ENCODE measurements at regions not wholly inside any gene's neighbourhood (a gene's known extent, or its start where the extent isn't known, plus 50 kb on each side); places are given as distances from the start of the nearest gene placed in this dataset.

DNA sequence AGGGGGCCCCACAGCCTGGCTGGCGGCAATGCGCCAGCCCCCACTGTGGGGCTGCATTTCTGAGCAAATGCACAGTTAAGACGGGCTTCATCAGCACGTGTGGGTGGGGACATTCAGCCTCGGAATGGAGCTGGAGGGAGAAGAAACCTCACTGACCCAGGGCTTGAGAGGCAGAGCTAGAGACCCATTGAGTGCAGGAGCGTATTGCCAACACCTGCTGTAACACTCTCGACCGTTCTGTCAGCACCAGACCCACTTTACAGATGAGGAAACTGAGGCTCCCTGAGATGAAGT lies 200.9 kb upstream of the RAB6C start:
- TF ChIP-seq, protein P1, sequence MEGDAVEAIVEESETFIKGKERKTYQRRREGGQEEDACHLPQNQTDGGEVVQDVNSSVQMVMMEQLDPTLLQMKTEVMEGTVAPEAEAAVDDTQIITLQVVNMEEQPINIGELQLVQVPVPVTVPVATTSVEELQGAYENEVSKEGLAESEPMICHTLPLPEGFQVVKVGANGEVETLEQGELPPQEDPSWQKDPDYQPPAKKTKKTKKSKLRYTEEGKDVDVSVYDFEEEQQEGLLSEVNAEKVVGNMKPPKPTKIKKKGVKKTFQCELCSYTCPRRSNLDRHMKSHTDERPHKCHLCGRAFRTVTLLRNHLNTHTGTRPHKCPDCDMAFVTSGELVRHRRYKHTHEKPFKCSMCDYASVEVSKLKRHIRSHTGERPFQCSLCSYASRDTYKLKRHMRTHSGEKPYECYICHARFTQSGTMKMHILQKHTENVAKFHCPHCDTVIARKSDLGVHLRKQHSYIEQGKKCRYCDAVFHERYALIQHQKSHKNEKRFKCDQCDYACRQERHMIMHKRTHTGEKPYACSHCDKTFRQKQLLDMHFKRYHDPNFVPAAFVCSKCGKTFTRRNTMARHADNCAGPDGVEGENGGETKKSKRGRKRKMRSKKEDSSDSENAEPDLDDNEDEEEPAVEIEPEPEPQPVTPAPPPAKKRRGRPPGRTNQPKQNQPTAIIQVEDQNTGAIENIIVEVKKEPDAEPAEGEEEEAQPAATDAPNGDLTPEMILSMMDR (IDR thresholded peaks at IDR 0.05) = no peak
- Histone ChIP-seq H3K4me3 (ENCODE audit: low read depth in 1 of 2, low read length in 1 of 2) (no peak overlapping the region), H3K27ac (no peak overlapping the region)

DNA sequence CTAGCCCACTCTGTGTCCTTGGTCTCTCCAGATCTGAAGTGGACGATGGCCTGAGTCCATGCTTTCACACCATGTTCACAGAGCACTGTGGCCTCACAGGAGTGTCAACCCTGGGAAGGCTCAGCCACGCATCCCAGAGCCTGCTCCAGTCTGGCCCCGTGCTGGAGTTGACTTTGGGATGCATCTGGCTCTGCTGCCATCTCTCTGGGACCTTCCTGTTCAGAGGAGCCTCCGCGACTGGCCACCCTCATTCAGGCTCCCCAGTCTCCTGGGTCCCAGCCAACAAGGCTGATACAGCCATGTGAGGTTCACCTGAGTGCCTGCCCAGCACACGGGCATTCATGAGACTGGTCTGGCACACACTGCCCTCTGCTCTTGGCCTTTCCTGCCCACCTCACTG lies 199.7 kb upstream of the RAB6C start:
- Histone ChIP-seq H3K4me1 (ENCODE audit: control insufficient read depth in 1 of 2, insufficient read depth in 1 of 2, low read depth in 1 of 2, low read length in 1 of 2) (no peaks in the 10 kb centered on the region), H3K27me3 (no peaks in the 10 kb centered on the region), H3K27ac (no peak overlapping the region), H3K36me3 (no peaks in the 10 kb centered on the region), H3K4me3 (ENCODE audit: low read depth in 1 of 2, low read length in 1 of 2) (no peak overlapping the region), H3K9me3 (no peaks in the 10 kb centered on the region)
- TF ChIP-seq, protein P1 (IDR thresholded peaks at IDR 0.05) = no peak

More for the DNA sequence above, 200.9 kb upstream of the RAB6C start:
- no peaks in the 10 kb centered on the region for H3K27me3 ChIP-seq
- no peaks in the 10 kb centered on the region for H3K36me3 ChIP-seq
- no peaks in the 10 kb centered on the region for H3K9me3 ChIP-seq
- no peaks in the 10 kb centered on the region for H3K4me1 ChIP-seq (ENCODE audit: control insufficient read depth in 1 of 2, insufficient read depth in 1 of 2, low read depth in 1 of 2, low read length in 1 of 2)

DNA sequence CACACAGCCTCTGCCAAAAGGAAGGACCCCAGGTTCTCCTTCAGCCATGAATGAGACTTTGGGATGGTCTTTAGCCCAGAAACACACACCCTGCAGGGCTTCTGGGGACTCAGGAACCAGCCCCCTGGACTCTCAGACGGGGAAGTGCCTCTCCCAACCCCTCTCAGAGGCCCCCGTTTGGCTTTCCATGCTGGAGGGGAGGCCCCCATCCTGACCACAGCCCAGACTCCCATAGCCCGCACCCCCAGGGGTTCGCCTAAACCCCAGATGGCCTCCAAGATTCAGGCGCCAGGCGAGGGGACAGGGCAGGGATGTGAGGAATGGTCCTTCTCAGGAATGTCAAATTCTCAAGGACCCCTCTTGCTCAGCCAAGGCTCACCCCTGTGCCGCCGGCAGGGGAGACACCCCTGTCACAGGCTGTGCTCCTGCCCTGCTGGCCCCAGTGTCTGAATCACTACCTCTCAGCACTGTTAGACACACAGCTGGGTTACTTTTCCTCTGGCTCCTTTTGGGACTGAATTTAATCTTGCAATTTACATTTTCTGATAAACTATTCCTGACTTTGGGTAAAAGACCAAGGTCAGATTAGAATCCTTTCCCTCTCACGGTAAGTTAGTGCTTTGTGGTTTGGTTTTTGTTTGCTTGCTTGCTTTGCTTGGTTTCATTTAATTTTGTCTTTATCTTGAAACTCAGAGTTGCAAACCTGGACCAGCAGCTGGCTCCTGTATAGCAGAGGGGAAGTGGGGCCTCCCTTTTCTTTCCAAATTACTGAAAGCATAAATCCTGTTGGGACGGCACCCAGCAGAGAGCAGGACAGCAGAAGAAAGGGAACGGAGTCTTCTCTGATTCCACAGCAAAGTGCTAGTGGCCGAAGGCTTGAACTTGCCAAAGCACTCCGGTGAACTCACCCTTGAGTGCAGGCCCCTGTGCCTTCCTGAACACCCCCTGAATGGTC lies 198.9 kb upstream of the RAB6C start:
- H3K27me3 ChIP-seq = no peaks in the 10 kb centered on the region
- H3K4me3 ChIP-seq (ENCODE audit: low read depth in 1 of 2, low read length in 1 of 2) = no peak overlapping the region
- no peak overlapping the region for H3K27ac ChIP-seq
- TF ChIP-seq, protein P1 (IDR thresholded peaks at IDR 0.05) = no peak
- H3K9me3 ChIP-seq = no peaks in the 10 kb centered on the region
- H3K36me3 ChIP-seq = no peaks in the 10 kb centered on the region
- H3K4me1 ChIP-seq (ENCODE audit: control insufficient read depth in 1 of 2, insufficient read depth in 1 of 2, low read depth in 1 of 2, low read length in 1 of 2) = no peaks in the 10 kb centered on the region

DNA sequence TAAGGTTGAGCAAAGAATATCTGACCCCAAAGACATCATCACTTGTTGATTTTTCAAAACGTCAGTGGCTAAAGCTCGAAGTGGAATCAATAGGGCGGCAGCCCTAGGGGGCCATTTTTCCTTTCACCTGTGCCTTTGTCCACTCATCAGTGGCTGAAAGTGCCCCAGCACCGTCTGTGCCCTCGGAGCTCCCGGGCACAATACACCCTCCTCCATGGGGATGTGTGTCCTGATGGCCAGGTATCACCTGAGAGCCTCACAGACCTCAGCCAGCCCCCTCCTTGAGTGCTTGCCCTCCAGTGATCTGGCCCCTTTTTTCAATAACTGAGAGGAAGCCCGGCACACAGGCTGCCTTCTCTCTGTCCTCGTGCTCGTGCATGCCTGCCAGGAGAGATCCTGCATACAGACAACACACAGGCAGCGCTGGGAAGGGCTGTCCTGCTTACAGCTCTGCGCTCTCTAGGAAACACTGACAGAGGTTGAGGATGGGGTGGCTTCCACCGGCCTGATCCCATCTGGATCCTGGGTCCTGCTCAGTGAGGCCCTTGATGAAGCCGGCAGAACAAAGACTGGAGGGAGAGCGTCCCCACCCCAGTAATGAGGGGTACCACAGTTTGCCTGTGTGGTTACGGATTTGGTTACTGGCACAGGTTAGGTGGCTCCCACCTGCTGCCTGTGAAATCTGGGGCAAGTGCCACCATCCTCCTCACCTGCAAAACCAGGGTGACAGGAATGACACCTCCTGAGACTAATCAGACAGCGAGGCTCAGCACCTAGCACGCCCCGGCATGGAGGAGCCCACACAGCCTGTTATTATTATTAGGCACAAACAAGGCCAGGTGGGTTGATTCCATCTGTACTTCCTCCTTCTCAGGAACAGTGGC lies 197.5 kb upstream of the RAB6C start:
- Histone ChIP-seq H3K4me1 (ENCODE audit: control insufficient read depth in 1 of 2, insufficient read depth in 1 of 2, low read depth in 1 of 2, low read length in 1 of 2) (no peaks in the 10 kb centered on the region), H3K27ac (no peak overlapping the region), H3K4me3 (ENCODE audit: low read depth in 1 of 2, low read length in 1 of 2) (no peak overlapping the region), H3K9me3 (no peaks in the 10 kb centered on the region), H3K27me3 (no peaks in the 10 kb centered on the region), H3K36me3 (no peaks in the 10 kb centered on the region)
- TF ChIP-seq, protein P1 (IDR thresholded peaks at IDR 0.05) = no peak

DNA sequence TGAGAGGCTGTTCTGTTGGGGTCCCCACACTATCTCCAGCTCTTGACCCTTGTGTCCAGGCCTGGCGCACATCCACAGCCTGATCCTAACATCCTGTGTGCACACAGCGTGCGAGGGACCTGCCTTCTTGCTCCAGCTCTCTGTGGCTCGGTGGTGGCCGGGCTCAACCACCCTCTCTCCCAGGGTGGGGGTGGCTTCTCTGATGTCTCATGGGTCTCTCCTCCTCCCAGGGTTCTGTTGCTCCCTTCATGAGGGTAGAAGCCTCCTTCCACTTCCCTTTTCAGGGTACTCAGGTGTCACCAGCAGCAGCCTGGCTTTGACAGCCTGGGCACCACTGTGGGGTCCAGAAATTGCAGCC lies 196.9 kb upstream of the RAB6C start:
- Histone ChIP-seq H3K4me3 (ENCODE audit: low read depth in 1 of 2, low read length in 1 of 2) (no peak overlapping the region), H3K27me3 (no peaks in the 10 kb centered on the region), H3K9me3 (no peaks in the 10 kb centered on the region), H3K27ac (no peak overlapping the region), H3K4me1 (ENCODE audit: control insufficient read depth in 1 of 2, insufficient read depth in 1 of 2, low read depth in 1 of 2, low read length in 1 of 2) (no peaks in the 10 kb centered on the region), H3K36me3 (no peaks in the 10 kb centered on the region)
- TF ChIP-seq, protein P1 (IDR thresholded peaks at IDR 0.05) = no peak
